H9 (cell line): ENCODE measurements at regions not wholly inside any gene's neighbourhood (a gene's known extent, or its start where the extent isn't known, plus 50 kb on each side); places are given as distances from the start of the nearest gene placed in this dataset.

Experiments
- DNase-seq: peaks from one replicate; pipeline ENCODE4 v3.0.0-alpha.2; 2017
- H2AFZ ChIP-seq: one replicate; pipeline ENCODE4 v1.6.1; 2013; ENCODE audit warnings: mild to moderate bottlenecking, low read length, control low read depth, moderate library complexity
- H2AK5ac ChIP-seq: 2 replicates; pipeline ENCODE4 v1.6.1; 2013; ENCODE audit warnings: low read length, control low read depth, mixed read lengths; ENCODE audit not compliant: insufficient read length
- H2BK120ac ChIP-seq: one replicate; pipeline ENCODE4 v1.6.1; 2013; ENCODE audit warnings: low read depth, mild to moderate bottlenecking, low read length, control low read depth, inconsistent platforms; ENCODE audit not compliant: poor library complexity, severe bottlenecking
- H2BK12ac ChIP-seq: 2 replicates; pipeline ENCODE4 v1.6.1; 2013; ENCODE audit warnings: low read length, control low read depth, mixed read lengths, low read depth; ENCODE audit not compliant: insufficient read length
- H2BK15ac ChIP-seq: 2 replicates; pipeline ENCODE4 v1.6.1; 2013; ENCODE audit warnings: low read depth, low read length, control low read depth
- H2BK20ac ChIP-seq: one replicate; pipeline ENCODE4 v1.6.1; 2013; ENCODE audit warnings: low read depth, mild to moderate bottlenecking, low read length, control low read depth, inconsistent platforms; ENCODE audit not compliant: poor library complexity, severe bottlenecking
- H2BK5ac ChIP-seq: 2 replicates; pipeline ENCODE4 v1.6.1; 2013; ENCODE audit warnings: low read length, control low read depth, mixed read lengths; ENCODE audit not compliant: insufficient read length
- H3K14ac ChIP-seq: 2 replicates; pipeline ENCODE4 v1.6.1; 2013; ENCODE audit warnings: low read length, control low read depth; ENCODE audit not compliant: insufficient read depth
- H3K18ac ChIP-seq: 2 replicates; pipeline ENCODE4 v1.6.1; 2013; ENCODE audit warnings: low read depth, mild to moderate bottlenecking, mixed read lengths, low read length, control low read depth; ENCODE audit not compliant: insufficient read length
- H3K23ac ChIP-seq: 2 replicates; pipeline ENCODE4 v1.6.1; 2013; ENCODE audit warnings: low read length, control low read depth, mixed read lengths, low read depth; ENCODE audit not compliant: insufficient read length
- H3K23me2 ChIP-seq: 2 replicates; pipeline ENCODE4 v1.6.1; 2013; ENCODE audit warnings: low read depth, mild to moderate bottlenecking, mixed read lengths, low read length, control low read depth; ENCODE audit not compliant: insufficient read length, poor library complexity, severe bottlenecking
- H3K27ac ChIP-seq: 2 replicates; pipeline ENCODE4 v1.5.1; 2013; ENCODE audit warnings: low read length, control low read depth, mixed read lengths, low read depth; ENCODE audit not compliant: insufficient read length
- H3K27me3 ChIP-seq: 2 replicates; pipeline ENCODE4 v1.6.1; 2013; ENCODE audit warnings: low read length, control low read depth, inconsistent platforms; ENCODE audit not compliant: insufficient read depth
- H3K4ac ChIP-seq: 2 replicates; pipeline ENCODE4 v1.6.1; 2013; ENCODE audit warnings: low read depth, mild to moderate bottlenecking, control low read depth, inconsistent platforms, low read length, moderate library complexity
- H3K4me1 ChIP-seq: 2 replicates; pipeline ENCODE4 v1.6.1; 2013; ENCODE audit warnings: low read length, control low read depth, inconsistent platforms; ENCODE audit not compliant: insufficient read depth
- H3K4me2 ChIP-seq: 2 replicates; pipeline ENCODE4 v1.6.1; 2013; ENCODE audit warnings: low read length, control low read depth, mixed read lengths; ENCODE audit not compliant: insufficient read length, insufficient read depth
- H3K56ac ChIP-seq: 2 replicates; pipeline ENCODE4 v1.6.1; 2013; ENCODE audit warnings: low read depth, mild to moderate bottlenecking, mixed read lengths, low read length, control low read depth; ENCODE audit not compliant: insufficient read length
- H3K79me1 ChIP-seq: 2 replicates; pipeline ENCODE4 v1.6.1; 2013; ENCODE audit warnings: low read depth, mild to moderate bottlenecking, moderate library complexity, low read length, control low read depth, inconsistent platforms; ENCODE audit not compliant: insufficient read depth, poor library complexity, severe bottlenecking
- H3K79me2 ChIP-seq: 2 replicates; pipeline ENCODE4 v1.6.1; 2013; ENCODE audit warnings: low read length, control low read depth, inconsistent platforms; ENCODE audit not compliant: insufficient read depth
- H3K9ac ChIP-seq: 2 replicates; pipeline ENCODE4 v1.6.1; 2013; ENCODE audit warnings: low read length, control low read depth, mixed read lengths; ENCODE audit not compliant: insufficient read length; ENCODE audit errors: extremely low read depth
- H3K9me3 ChIP-seq: one replicate; pipeline ENCODE4 v1.6.1; 2013; ENCODE audit warnings: low read depth, low read length, inconsistent platforms; ENCODE audit not compliant: control insufficient read depth
- H3T11ph ChIP-seq: one replicate; pipeline ENCODE4 v1.6.1; 2013; ENCODE audit warnings: mild to moderate bottlenecking, low read length, control low read depth, inconsistent platforms
- H4K20me1 ChIP-seq: one replicate; pipeline ENCODE4 v1.6.1; 2013; ENCODE audit not compliant: control insufficient read depth, insufficient read length, insufficient read depth
- H4K5ac ChIP-seq: 2 replicates; pipeline ENCODE4 v1.6.1; 2013; ENCODE audit warnings: low read depth, mild to moderate bottlenecking, mixed read lengths, low read length, control low read depth; ENCODE audit not compliant: insufficient read length
- H4K8ac ChIP-seq: replicated peaks from 2 replicates; pipeline ENCODE4 v1.6.1; 2013; ENCODE audit warnings: low read length, control low read depth, mixed read lengths, low read depth; ENCODE audit not compliant: insufficient read length
- H4K91ac ChIP-seq: 2 replicates; pipeline ENCODE4 v1.6.1; 2013; ENCODE audit warnings: low read depth, mild to moderate bottlenecking, moderate library complexity, mixed read lengths, low read length, control low read depth; ENCODE audit not compliant: insufficient read length
- H3K27ac Mint-ChIP-seq, 3 experiments: 2 replicates in 2 of 3; 3 replicates in 1 of 3; pipeline ENCODE4 v1.8.0; 2020 to 2021; ENCODE audit warnings: mixed read lengths in 3 of 3, mild to moderate bottlenecking in 1 of 3, moderate library complexity in 1 of 3
- H3K27me3 Mint-ChIP-seq: 2 replicates; pipeline ENCODE4 v1.8.0; 2021; ENCODE audit warnings: low read depth, mild to moderate bottlenecking, moderate library complexity, mixed read lengths
- H3K36me3 Mint-ChIP-seq, 3 experiments: 2 replicates in 2 of 3; 3 replicates in 1 of 3; pipeline ENCODE4 v1.8.0; 2020 to 2021; ENCODE audit warnings: low read depth in 3 of 3, mixed read lengths in 3 of 3; ENCODE audit not compliant: insufficient read depth in 1 of 3
- H3K4me1 Mint-ChIP-seq, 2 experiments: 2 replicates each; pipeline ENCODE4 v1.8.0; 2020; ENCODE audit warnings: mixed read lengths in 2 of 2
- H3K4me3 Mint-ChIP-seq, 2 experiments: 2 replicates in 1 of 2; 3 replicates in 1 of 2; pipeline ENCODE4 v1.8.0; 2020 to 2021; ENCODE audit warnings: mild to moderate bottlenecking in 2 of 2, mixed read lengths in 2 of 2, moderate library complexity in 1 of 2
- H3K9me3 Mint-ChIP-seq, 2 experiments: 2 replicates in 1 of 2; 3 replicates in 1 of 2; pipeline ENCODE4 v1.8.0; 2020; ENCODE audit warnings: mild to moderate bottlenecking in 2 of 2, mixed read lengths in 2 of 2, moderate library complexity in 1 of 2
- WGBS: extraction: QIAGEN DNeasy Blood & Tissue Kit; methylation state at CpG from one replicate; pipeline ENCODE4 v1.1.7; 2013; ENCODE audit warnings: missing lambda C conversion rate, low lambda C conversion rate, mixed read lengths; ENCODE audit not compliant: insufficient read length; ENCODE audit errors: extremely low coverage; 5-methylcytosine and 5-hydroxymethylcytosine counted together
- TF ChIP-seq, protein P1 (sequence below): fragments of 200-600 bp; sonication (generic); conservative IDR thresholded peaks from 3 replicates; pipeline ENCODE4 v1.8.0; 2021; ENCODE audit warnings: antibody characterized with exemption, mild to moderate bottlenecking

GRCh38 chr4:82049294-82049693 lies 324.5 kb downstream of the HNRNPD start:
- Histone ChIP-seq H3K4me1 (no peaks in the 10 kb centered on the region), H3K18ac (no peak overlapping the region), H3K14ac (no peak overlapping the region), H3K27me3 (no peaks in the 10 kb centered on the region), H2BK20ac (no peak overlapping the region), H3T11ph (no peak overlapping the region), H3K23me2 (peaks cover 4% of the 10 kb centered on the region), H3K9ac (no peak overlapping the region), H2BK15ac (no peak overlapping the region), H2BK5ac (no peak overlapping the region), H4K5ac (no peak overlapping the region), H3K4ac (no peak overlapping the region), H4K20me1 (no peaks in the 10 kb centered on the region), H3K56ac (no peak overlapping the region), H4K8ac (no peak overlapping the region), H3K79me2 (no peaks in the 10 kb centered on the region), H2BK120ac (no peak overlapping the region), H3K4me2 (no peak overlapping the region), H3K23ac (no peak overlapping the region), H3K79me1 (no peaks in the 10 kb centered on the region), H2AK5ac (no peak overlapping the region), H3K9me3 (no peaks in the 10 kb centered on the region), H3K27ac (no peak overlapping the region), H2AFZ (no peak overlapping the region), H2BK12ac (no peak overlapping the region), H4K91ac (no peak overlapping the region)
- TF ChIP-seq, protein P1, sequence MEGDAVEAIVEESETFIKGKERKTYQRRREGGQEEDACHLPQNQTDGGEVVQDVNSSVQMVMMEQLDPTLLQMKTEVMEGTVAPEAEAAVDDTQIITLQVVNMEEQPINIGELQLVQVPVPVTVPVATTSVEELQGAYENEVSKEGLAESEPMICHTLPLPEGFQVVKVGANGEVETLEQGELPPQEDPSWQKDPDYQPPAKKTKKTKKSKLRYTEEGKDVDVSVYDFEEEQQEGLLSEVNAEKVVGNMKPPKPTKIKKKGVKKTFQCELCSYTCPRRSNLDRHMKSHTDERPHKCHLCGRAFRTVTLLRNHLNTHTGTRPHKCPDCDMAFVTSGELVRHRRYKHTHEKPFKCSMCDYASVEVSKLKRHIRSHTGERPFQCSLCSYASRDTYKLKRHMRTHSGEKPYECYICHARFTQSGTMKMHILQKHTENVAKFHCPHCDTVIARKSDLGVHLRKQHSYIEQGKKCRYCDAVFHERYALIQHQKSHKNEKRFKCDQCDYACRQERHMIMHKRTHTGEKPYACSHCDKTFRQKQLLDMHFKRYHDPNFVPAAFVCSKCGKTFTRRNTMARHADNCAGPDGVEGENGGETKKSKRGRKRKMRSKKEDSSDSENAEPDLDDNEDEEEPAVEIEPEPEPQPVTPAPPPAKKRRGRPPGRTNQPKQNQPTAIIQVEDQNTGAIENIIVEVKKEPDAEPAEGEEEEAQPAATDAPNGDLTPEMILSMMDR = no peak
- Mint-ChIP-seq H3K27me3 (peaks cover 27% of the 10 kb centered on the region), H3K27ac (no peak overlapping the region), H3K4me3 (no peak overlapping the region), H3K4me1 (peaks cover 12 to 13% of the 10 kb centered on the region in 2 experiments; a peak in 3 of 4 replicates), H3K9me3 (no peaks in the 10 kb centered on the region), H3K36me3 (no peaks in the 10 kb centered on the region)
- DNase-seq = no peak
- WGBS = no CpG with 5 or more reads among the region's 1 CpG
